DOHH2 (cell line): ENCODE measurements at regions not wholly inside any gene's neighbourhood (a gene's known extent, or its start where the extent isn't known, plus 50 kb on each side); places are given as distances from the start of the nearest gene placed in this dataset.

Source experiments
- EZH2phosphoT487 ChIP-seq: fragments of 200-600 bp; sonication (generic); IDR thresholded peaks from 2 replicates; pipeline ENCODE4 v1.6.1; 2017; ENCODE audit warnings: borderline replicate concordance, mild to moderate bottlenecking, antibody characterized with exemption, low read length, moderate library complexity, mixed read lengths
- TF ChIP-seq, protein P1 (sequence below): fragments of 200-600 bp; sonication (generic); IDR thresholded peaks from one replicate; pipeline ENCODE4 v1.5.1; 2014; ENCODE audit warnings: antibody characterized with exemption, mild to moderate bottlenecking, low read depth, low read length; ENCODE audit not compliant: poor library complexity, severe bottlenecking

DNA sequence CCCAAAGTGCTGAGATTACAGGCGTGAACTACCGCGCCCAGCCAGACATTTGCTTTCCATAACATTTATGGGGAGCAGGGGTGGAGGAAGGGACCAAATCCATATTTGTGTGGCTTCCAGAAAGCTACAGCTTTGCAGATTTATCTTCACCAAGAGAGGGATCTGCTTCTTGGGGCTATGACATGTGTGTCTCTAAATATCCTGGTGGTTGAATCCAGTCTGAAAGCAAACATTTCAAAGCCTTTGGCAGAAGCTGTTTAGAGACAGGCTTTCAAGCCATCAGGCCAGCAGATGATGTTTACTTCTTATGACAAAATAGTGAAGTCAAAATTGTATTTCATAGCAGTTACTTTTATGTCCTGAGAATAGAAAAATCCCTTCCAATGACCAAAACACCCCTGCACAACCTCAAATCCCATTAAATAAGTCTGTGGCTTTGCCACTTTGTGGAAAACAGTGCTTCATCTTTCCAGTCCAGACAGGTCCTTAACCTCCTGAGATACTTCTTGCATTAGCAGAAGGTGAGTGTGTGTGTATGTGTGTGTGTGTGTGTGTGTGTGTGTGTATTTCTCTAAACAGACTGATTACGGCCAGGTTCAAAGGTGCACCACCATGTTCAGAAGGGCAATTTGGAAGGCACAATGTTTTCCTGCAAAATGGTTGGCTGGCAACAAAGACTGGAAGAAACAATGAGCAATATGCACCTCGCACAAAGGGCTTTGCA, 191.4 kb upstream of the LRIG1 start:
- TF ChIP-seq, protein P1, sequence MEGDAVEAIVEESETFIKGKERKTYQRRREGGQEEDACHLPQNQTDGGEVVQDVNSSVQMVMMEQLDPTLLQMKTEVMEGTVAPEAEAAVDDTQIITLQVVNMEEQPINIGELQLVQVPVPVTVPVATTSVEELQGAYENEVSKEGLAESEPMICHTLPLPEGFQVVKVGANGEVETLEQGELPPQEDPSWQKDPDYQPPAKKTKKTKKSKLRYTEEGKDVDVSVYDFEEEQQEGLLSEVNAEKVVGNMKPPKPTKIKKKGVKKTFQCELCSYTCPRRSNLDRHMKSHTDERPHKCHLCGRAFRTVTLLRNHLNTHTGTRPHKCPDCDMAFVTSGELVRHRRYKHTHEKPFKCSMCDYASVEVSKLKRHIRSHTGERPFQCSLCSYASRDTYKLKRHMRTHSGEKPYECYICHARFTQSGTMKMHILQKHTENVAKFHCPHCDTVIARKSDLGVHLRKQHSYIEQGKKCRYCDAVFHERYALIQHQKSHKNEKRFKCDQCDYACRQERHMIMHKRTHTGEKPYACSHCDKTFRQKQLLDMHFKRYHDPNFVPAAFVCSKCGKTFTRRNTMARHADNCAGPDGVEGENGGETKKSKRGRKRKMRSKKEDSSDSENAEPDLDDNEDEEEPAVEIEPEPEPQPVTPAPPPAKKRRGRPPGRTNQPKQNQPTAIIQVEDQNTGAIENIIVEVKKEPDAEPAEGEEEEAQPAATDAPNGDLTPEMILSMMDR: no peak
- no peak for TF ChIP-seq EZH2phosphoT487
